ENCODE measurements at regions not wholly inside any gene's neighbourhood (a gene's known extent, or its start where the extent isn't known, plus 50 kb on each side); places are given as distances from the start of the nearest gene placed in this dataset.

DNA sequence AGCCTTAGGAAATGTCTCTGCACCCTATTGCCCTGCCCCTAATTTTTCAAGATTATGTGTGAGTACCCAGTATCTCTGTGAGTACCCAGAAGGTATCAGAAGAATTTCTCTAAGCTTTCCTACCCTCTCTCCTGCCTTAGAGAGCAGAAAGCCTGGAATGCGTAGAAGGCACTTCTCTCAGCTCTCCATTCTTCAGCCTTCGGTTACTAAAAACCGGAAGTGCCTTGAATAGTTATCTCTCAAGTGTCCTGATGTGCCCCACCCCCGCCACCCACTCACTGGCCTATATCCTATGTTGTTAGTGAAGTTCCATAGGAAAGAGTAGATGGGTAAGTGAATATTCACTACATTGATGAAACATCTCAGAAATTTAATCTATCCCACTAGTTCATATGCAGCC, 210.7 kb upstream of the CDH10 start:
- TF ChIP-seq, protein P1, sequence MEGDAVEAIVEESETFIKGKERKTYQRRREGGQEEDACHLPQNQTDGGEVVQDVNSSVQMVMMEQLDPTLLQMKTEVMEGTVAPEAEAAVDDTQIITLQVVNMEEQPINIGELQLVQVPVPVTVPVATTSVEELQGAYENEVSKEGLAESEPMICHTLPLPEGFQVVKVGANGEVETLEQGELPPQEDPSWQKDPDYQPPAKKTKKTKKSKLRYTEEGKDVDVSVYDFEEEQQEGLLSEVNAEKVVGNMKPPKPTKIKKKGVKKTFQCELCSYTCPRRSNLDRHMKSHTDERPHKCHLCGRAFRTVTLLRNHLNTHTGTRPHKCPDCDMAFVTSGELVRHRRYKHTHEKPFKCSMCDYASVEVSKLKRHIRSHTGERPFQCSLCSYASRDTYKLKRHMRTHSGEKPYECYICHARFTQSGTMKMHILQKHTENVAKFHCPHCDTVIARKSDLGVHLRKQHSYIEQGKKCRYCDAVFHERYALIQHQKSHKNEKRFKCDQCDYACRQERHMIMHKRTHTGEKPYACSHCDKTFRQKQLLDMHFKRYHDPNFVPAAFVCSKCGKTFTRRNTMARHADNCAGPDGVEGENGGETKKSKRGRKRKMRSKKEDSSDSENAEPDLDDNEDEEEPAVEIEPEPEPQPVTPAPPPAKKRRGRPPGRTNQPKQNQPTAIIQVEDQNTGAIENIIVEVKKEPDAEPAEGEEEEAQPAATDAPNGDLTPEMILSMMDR (IDR thresholded peaks at IDR 0.05) = no peak
- no peak for TF ChIP-seq POLR2A (IDR thresholded peaks at IDR 0.05)

All from lower leg skin (tissue), 3 donors.